RWPE2 (cell line): ENCODE measurements at regions not wholly inside any gene's neighbourhood (a gene's known extent, or its start where the extent isn't known, plus 50 kb on each side); places are given as distances from the start of the nearest gene placed in this dataset.

ENCODE experiments used
- ATAC-seq: fragments of 200-7000 bp; cut with Tn5 transposase; 3 replicates; pipeline ENCODE4 v1.9.1; 2021; ENCODE audit warnings: low read depth
- DNase-seq: peaks from one replicate; pipeline ENCODE4 v3.0.0-alpha.2; 2020; ENCODE audit warnings: low spot score
- H3K27ac ChIP-seq: fragments of 450-650 bp; 2 replicates; pipeline ENCODE4 v1.5.1; 2017; ENCODE audit warnings: mild to moderate bottlenecking; ENCODE audit not compliant: poor library complexity, severe bottlenecking
- H3K27me3 ChIP-seq: fragments of 250-450 bp; sonication (Bioruptor Pico); 2 replicates; pipeline ENCODE4 v1.5.1; 2021; ENCODE audit warnings: mild to moderate bottlenecking, moderate library complexity; ENCODE audit not compliant: insufficient read depth, poor library complexity, severe bottlenecking
- H3K36me3 ChIP-seq: fragments of 250-450 bp; sonication (Bioruptor Pico); 2 replicates; pipeline ENCODE4 v1.5.1; 2020; ENCODE audit warnings: low read depth, mild to moderate bottlenecking, moderate library complexity
- H3K4me1 ChIP-seq: fragments of 250-450 bp; sonication (Bioruptor Pico); 2 replicates; pipeline ENCODE4 v1.5.1; 2021; ENCODE audit warnings: mild to moderate bottlenecking, moderate library complexity; ENCODE audit not compliant: insufficient read depth, poor library complexity, severe bottlenecking
- H3K4me3 ChIP-seq: fragments of 250-450 bp; sonication (Bioruptor Pico); 2 replicates; pipeline ENCODE4 v1.5.1; 2021; ENCODE audit warnings: mild to moderate bottlenecking, moderate library complexity; ENCODE audit not compliant: severe bottlenecking
- H3K9me3 ChIP-seq: fragments of 250-450 bp; sonication (Bioruptor Pico); 2 replicates; pipeline ENCODE4 v1.5.1; 2021; ENCODE audit warnings: mild to moderate bottlenecking, moderate library complexity; ENCODE audit not compliant: severe bottlenecking
- CTCF ChIP-seq: fragments of 450-650 bp; IDR thresholded peaks from one replicate; pipeline ENCODE4 v1.5.1; 2017; ENCODE audit warnings: mild to moderate bottlenecking, moderate library complexity; ENCODE audit not compliant: poor library complexity, severe bottlenecking

GRCh38 chr9:626596-626995, 214.9 kb upstream of the DMRT1 start:
- no peak for ATAC-seq
- Histone ChIP-seq H3K4me1 (peaks cover 10% of the 10 kb centered on the region), H3K36me3 (no peaks in the 10 kb centered on the region), H3K27ac (no peak overlapping the region), H3K27me3 (no peaks in the 10 kb centered on the region), H3K4me3 (no peak overlapping the region), H3K9me3 (no peaks in the 10 kb centered on the region)
- no peak for DNase-seq
- TF ChIP-seq CTCF: no peak

- Histone ChIP-seq H3K9me3 (no peaks in the 10 kb centered on the region), H3K27me3 (no peaks in the 10 kb centered on the region), H3K4me3 (no peak overlapping the region), H3K4me1 (peaks cover 13% of the 10 kb centered on the region), H3K27ac (no peak overlapping the region), H3K36me3 (no peaks in the 10 kb centered on the region)
- ATAC-seq (no peak), DNase-seq (no peak)
- no peak for TF ChIP-seq CTCF
Measured at GRCh38 chr9:627336-627970, 214.0 kb upstream of the DMRT1 start.

GRCh38 chr9:629146-629545, 212.4 kb upstream of the DMRT1 start:
- ATAC-seq (no peak), DNase-seq (no peak)
- no peak overlapping the region for H3K4me3 ChIP-seq
- H3K4me1 ChIP-seq: peaks cover 13% of the 10 kb centered on the region
- H3K27ac ChIP-seq: no peak overlapping the region
- TF ChIP-seq CTCF: no peak
- H3K36me3 ChIP-seq: no peaks in the 10 kb centered on the region
- H3K9me3 ChIP-seq: no peaks in the 10 kb centered on the region
- no peaks in the 10 kb centered on the region for H3K27me3 ChIP-seq

GRCh38 chr9:630817-631216, 210.7 kb upstream of the DMRT1 start:
- no peak for TF ChIP-seq CTCF
- peak overlapping the region; percentile 21 for H3K27ac ChIP-seq
- no peaks in the 10 kb centered on the region for H3K36me3 ChIP-seq
- ATAC-seq (no peak), DNase-seq (no peak)
- H3K4me3 ChIP-seq: no peak overlapping the region
- H3K9me3 ChIP-seq: no peaks in the 10 kb centered on the region
- peaks cover 13% of the 10 kb centered on the region for H3K4me1 ChIP-seq
- no peaks in the 10 kb centered on the region for H3K27me3 ChIP-seq

- peaks cover 13% of the 10 kb centered on the region for H3K4me1 ChIP-seq
- H3K36me3 ChIP-seq: no peaks in the 10 kb centered on the region
- no peaks in the 10 kb centered on the region for H3K27me3 ChIP-seq
- H3K9me3 ChIP-seq: no peaks in the 10 kb centered on the region
- peak; percentile 71 for ATAC-seq
- peak overlapping the region; percentile 21 for H3K27ac ChIP-seq
- H3K4me3 ChIP-seq: no peak overlapping the region
- TF ChIP-seq CTCF: no peak
- DNase-seq: no peak
Measured at GRCh38 chr9:631596-631995, 209.9 kb upstream of the DMRT1 start.
